ENCODE measurements at regions not wholly inside any gene's neighbourhood (a gene's known extent, or its start where the extent isn't known, plus 50 kb on each side); places are given as distances from the start of the nearest gene placed in this dataset.
"Not testable (repeated sequence)": the region's sequence is repeated elsewhere in the genome, so short reads cannot be mapped to it uniquely, and the experiment has no call there.

DNA sequence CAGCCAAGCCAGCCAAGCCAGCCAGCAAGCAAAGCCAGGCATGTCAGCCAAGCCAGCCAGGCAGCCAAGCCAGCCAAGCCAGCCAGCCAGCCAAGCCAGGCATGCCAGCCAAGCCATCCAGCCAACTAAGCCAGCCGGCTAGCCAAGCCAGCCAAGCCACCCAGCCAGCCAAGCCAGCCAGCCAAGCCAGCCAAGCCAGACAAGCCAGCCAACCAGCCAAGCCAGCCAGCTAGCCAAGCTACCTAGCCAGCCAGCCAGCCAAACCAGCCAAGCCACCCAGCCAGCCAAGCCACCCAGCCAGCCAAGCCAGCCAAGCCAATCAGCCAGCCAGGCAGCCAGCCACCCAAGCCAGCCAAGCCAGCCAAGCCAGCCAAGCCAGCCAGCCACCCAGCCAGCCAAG, 1600.5 kb downstream of the RPIA start:
- DNase-seq; H3K36me3 ChIP-seq; H3K27ac ChIP-seq; H3K9me3 ChIP-seq; H3K27me3 ChIP-seq; H3K4me3 ChIP-seq; H3K4me1 ChIP-seq; intact Hi-C loops (cut with DNase I; ENCODE audit: low total_unique reads): not testable (repeated sequence)

DNA sequence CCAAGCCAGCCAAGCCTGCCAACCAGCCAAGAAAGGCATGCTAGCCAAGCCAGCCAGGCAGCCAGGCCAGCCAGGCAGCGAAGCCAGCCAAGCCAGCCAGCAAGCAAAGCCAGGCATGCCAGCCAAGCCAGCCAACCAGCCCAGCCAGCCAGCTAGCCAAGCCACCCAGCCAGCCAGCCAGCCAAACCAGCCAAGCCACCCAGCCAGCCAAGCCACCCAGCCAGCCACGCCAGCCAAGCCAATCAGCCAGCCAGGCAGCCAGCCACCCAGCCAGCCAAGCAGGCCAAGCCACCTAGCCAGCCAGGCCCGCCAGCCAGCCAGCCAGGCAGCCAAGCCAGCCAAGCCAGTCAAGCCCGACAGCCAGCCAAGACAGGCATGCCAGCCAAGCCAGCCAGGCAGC, 1601.0 kb downstream of the RPIA start:
- H3K36me3 ChIP-seq; H3K4me1 ChIP-seq; H3K9me3 ChIP-seq; H3K27ac ChIP-seq; H3K27me3 ChIP-seq; H3K4me3 ChIP-seq; intact Hi-C loops (cut with DNase I; ENCODE audit: low total_unique reads); DNase-seq: not testable (repeated sequence)

DNA sequence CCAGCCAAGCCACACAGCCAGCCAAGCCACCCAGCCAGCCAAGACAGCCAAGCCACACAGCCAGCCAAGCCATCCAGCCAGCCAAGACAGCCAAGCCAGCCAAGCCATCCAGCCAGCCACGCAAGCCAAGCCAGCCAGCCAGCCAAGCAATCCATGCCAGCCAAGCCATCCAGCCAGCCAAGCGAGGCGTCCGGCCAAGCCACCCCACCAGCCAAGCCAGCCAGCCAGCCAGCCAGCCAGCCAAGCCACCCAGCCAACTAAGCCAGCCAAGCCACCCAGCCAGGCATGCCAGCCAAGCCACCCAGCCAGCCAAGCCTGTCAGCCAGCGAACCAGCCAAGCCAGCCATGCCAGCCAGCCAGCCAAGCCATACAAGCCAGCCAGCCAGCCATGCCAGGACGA, 1601.8 kb downstream of the RPIA start:
- H3K4me1 ChIP-seq; H3K36me3 ChIP-seq; intact Hi-C loops (cut with DNase I; ENCODE audit: low total_unique reads); H3K27ac ChIP-seq; H3K27me3 ChIP-seq; H3K4me3 ChIP-seq; H3K9me3 ChIP-seq: not testable (repeated sequence)
- peak in 1 of 2 donors; percentile 23 for DNase-seq

DNA sequence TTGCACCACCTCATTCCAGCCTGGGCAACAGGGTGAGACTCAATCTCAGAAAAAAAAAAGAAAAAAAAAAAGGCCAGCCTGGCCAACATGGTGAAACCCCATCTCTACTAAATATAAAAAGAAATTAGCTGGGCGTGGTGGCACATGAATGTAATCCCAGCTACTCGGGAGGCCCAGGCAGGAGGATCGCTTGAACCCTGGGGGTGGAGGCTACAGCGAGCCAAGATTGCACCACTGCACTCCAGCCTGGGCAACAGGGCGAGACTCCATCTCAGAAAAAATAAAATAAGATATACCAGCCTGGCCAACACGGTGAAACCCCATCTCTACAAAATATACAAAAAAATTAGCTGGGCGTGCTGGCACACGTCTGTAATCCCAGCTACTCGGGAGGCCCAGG, 1602.3 kb downstream of the RPIA start:
- H3K27me3 ChIP-seq; H3K9me3 ChIP-seq; H3K27ac ChIP-seq; DNase-seq; H3K4me3 ChIP-seq; H3K36me3 ChIP-seq; intact Hi-C loops (cut with DNase I; ENCODE audit: low total_unique reads); H3K4me1 ChIP-seq: not testable (repeated sequence)

DNA sequence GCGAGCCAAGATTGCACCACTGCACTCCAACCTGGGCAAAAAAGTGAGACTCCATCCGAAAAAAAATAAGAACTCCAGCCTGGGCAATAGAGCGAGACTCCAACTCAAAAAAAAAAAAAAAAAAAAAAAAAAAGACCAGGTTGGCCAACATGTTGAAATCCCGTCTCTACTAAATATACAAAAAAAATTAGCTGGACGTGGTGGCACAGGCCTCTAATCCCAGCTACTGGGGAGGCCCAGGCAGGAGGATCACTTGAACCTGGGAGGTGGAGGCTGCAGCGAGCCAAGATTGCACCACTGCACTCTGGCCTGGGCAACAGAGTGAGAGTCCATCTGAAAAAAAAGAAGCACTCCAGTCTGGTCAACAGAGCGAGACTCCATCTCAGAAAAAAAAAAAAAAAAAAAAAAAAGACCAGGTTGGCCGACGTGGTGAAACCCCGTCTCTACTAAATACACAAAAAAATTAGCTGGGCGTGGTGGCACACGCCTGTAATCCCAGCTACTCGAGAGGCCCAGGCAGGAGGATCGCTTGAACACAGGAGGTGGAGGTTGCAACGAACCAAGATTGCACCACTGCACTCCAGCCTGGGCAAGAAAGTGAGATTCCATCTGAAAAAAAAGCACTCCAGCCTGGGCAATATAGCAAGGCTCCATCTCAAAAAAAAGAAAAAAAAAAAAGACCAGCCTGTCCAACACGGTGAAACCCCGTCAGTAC, 1603.7 kb downstream of the RPIA start:
- H3K27ac ChIP-seq; H3K4me3 ChIP-seq; H3K9me3 ChIP-seq; DNase-seq; intact Hi-C loops (cut with DNase I; ENCODE audit: low total_unique reads); H3K27me3 ChIP-seq; H3K4me1 ChIP-seq; H3K36me3 ChIP-seq: not testable (repeated sequence)

DNA sequence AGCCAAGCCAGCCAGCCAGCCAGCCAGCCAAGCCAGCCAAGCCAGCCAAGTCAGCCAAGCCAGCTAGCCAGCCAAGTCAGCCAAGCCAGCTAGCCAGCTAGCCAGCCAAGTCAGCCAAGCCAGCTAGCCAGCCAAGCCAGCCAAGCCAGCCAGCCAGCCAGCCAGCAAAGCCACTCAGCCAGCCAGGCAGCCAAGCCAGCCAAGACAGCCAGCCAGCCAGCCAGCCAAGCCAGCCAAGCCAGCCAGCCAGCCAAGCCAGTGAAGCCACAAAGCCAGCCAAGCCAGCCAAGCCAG, 1605.0 kb downstream of the RPIA start:
- H3K4me1 ChIP-seq; H3K36me3 ChIP-seq; H3K27ac ChIP-seq; intact Hi-C loops (cut with DNase I; ENCODE audit: low total_unique reads); H3K4me3 ChIP-seq; H3K9me3 ChIP-seq; H3K27me3 ChIP-seq; DNase-seq: not testable (repeated sequence)

DNA sequence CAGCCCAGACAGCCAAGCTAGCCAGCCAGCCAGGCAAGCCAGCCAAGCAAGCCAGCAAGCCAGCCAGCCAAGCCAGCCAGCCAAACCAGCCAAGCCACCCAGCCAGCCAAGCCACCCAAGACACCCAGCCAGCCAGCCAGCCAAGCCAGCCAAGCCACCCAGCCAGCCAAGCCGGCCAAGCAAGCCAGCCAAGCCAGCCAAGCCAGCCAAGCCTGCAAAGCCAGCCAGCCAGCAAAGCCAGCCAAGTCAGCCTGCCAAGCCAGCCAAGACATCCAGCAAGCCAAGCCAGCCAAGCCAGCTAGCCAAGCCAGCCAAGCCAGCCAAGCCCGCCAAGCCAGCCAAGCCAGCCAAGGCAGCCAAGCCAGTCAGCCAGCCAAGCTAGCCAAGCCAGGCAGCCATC, 1606.2 kb downstream of the RPIA start:
- intact Hi-C loops (cut with DNase I; ENCODE audit: low total_unique reads), result not testable (repeated sequence)

DNA sequence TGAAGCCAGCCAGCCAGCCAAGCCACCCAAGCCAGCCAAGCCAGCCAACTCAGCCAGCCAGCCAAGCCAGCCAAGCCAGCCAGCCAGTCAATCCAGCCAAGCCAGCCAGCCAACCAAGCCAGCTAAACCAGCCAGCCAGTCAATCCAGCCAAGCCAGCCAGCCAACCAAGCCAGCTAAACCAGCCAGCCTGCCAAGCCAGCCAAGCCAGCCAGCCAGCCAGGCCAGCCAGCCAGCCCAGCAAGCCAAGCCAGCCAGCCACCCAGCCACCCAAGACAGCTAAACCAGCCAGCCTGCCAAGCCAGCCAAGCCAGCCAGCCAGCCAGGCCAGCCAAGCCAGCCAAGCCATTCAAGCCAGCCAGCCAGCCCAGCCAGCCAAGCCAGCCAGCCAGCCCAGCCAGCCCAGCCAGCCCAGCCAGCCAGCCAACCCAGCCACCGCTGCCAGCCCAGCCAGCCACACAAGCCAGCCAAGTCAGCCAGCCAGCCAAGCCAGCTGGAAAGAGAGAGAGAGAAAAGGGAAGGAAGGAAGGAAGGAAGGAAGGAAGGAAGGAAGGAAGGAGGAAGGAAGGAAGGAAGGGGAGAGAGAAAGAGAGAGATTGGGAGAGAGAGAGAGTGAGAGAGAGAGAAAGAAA, 1606.8 kb downstream of the RPIA start:
- H3K27ac ChIP-seq; H3K4me3 ChIP-seq; H3K27me3 ChIP-seq; intact Hi-C loops (cut with DNase I; ENCODE audit: low total_unique reads); H3K9me3 ChIP-seq; H3K4me1 ChIP-seq; DNase-seq; H3K36me3 ChIP-seq: not testable (repeated sequence)

More for the DNA sequence above, 1606.2 kb downstream of the RPIA start:
- DNase-seq, H3K36me3 ChIP-seq, H3K4me3 ChIP-seq, H3K27ac ChIP-seq, H3K27me3 ChIP-seq, H3K4me1 ChIP-seq, H3K9me3 ChIP-seq: not testable (repeated sequence)

DNA sequence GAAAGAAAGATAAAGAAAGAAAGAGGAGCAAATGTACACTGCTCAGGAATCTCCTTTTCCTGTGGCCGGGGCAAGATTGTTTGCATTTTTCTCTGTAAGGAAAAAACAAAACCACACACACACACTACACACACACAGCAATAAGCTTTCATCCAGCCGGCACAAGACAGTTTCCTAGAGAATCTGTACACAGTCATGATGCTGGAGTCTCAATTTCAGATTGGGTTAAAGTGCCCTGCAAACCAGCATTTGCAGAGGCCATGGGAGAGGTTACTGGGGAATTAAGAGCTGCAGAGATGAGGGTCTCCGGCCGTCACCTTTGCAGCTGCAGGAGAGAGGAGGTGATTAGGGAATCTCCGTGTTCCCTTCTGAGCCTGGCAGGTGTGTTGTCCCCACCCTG, 1607.5 kb downstream of the RPIA start:
- intact Hi-C loops (cut with DNase I; ENCODE audit: low total_unique reads), result not testable (repeated sequence)

DNA sequence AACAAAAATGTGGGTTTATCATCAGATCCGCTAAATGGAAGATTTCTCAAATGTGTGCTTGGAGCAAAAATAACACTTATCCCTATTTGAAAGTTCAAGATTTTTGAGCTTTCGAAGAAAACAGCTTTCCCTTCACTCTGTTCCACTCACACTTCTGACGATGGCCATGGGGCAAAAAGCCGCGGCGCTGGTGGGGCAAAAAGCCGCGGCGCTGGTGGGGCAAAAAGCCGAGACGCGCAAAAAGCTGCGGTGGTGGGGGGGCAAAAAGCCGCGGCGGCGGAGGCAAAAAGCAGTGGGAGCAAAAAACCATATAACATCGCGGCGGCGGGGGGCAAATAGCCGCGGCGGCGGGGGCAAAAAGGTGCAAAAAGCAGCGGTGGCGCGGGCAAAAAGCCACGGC, 1631.5 kb downstream of the RPIA start:
- H3K36me3 ChIP-seq; H3K4me1 ChIP-seq; DNase-seq; intact Hi-C loops (cut with DNase I; ENCODE audit: low total_unique reads); H3K4me3 ChIP-seq; H3K9me3 ChIP-seq; H3K27me3 ChIP-seq; H3K27ac ChIP-seq: not testable (repeated sequence)

More for the DNA sequence above, 1607.5 kb downstream of the RPIA start:
- H3K4me1 ChIP-seq, DNase-seq, H3K9me3 ChIP-seq, H3K36me3 ChIP-seq, H3K27ac ChIP-seq, H3K4me3 ChIP-seq, H3K27me3 ChIP-seq: not testable (repeated sequence)

DNA sequence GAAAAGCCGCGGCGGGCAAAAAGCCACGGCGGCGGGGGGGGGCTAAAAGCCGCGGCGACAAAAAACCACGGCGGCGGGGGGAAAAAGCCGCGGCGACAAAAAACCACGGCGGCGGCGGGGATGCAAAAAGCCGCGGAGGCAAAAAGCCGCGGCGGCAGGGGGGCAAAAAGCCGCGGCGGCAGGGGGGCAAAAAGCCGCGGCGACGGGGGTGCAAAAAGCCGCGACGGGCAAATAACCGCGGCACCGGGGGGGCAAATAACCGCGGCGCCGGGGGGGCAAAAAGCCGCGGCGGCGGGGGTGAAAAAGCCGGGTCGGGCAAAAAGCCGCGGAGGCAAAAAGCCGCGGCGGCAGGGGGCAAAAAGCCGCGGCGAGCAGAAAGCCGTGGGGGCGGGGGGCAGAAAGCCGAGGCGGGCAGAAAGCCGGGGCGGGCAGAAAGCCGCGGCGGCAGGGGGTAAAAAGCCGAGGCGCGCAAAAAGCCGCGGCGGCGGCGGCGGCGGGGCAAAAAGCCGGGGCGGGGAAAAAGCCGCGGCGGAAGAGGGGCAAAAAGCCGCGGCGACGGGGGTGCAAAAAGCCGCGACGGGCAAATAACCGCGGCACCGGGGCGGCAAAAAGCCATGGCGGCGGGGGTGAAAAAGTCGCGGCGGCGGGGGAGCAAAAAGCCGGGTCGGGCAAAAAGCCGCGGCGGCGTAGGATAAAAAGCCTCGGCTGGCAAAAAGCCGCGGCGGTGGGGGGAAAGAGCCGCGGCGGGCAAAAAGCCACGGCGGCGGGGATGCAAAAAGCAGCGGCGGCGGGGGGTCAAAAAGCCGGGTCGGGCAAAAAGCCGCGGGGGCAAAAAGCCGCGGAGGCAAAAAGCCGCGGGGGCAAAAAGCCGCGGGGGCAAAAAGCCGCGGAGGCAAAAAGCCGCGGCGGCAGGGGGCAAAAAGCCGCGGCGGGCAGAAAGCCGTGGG, 1632.4 kb downstream of the RPIA start:
- H3K4me1 ChIP-seq; H3K27ac ChIP-seq; intact Hi-C loops (cut with DNase I; ENCODE audit: low total_unique reads); DNase-seq; H3K9me3 ChIP-seq; H3K36me3 ChIP-seq; H3K27me3 ChIP-seq: not testable (repeated sequence)
- peak overlapping the region in 1 of 2 donors; percentile 25 for H3K4me3 ChIP-seq

DNA sequence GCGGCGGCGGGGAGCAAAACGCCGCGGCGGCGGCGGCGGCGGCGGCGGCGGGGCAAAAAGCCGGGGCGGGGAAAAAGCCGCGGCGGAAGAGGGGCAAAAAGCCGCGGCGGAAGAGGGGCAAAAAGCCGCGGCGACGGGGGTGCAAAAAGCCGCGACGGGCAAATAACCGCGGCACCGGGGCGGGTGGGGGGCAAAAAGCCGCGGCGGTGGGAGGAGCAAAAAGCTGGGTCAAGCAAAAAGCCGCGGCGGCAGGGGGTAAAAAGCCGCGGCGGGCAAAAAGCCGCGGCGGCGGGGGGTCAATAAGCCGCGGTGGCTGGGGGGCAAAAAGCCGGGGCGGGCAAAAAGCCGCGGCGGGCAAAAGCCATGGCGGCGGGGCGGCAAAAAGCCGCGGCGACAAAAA, 1633.2 kb downstream of the RPIA start:
- H3K36me3 ChIP-seq; H3K27me3 ChIP-seq; H3K4me1 ChIP-seq; H3K27ac ChIP-seq; H3K9me3 ChIP-seq; DNase-seq; intact Hi-C loops (cut with DNase I; ENCODE audit: low total_unique reads): not testable (repeated sequence)
- peak overlapping the region in 1 of 2 donors; percentile 25 for H3K4me3 ChIP-seq

DNA sequence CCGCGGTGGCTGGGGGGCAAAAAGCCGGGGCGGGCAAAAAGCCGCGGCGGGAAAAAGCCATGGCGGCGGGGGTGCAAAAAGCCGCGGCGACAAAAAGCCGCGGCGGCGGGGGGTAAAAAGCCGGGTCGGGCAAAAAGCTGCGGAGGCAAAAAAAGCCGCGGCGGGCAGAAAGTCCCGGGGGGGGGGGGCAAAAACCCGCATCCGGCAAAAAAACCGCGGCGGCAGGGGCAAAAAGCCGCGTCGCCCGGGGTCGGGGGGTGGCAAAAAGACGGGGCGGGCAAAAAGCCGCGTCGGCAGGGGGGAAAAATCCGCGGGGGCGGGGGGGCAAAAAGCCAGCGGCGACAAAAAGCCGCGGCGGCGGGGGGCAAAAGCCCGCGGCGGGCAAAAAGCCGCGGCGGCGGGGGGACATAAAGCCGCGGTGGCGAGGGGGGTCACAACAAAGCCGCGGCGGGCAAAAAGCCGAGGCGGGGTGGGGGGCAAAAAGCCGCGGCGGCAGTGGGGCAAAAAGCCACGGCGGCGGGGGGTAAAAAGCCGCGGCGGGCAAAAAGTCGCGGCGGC, 1634.4 kb downstream of the RPIA start:
- H3K27ac ChIP-seq; DNase-seq; H3K4me3 ChIP-seq; H3K36me3 ChIP-seq; H3K9me3 ChIP-seq; H3K27me3 ChIP-seq; H3K4me1 ChIP-seq; intact Hi-C loops (cut with DNase I; ENCODE audit: low total_unique reads): not testable (repeated sequence)

All from uterus (tissue), 3 donors.